Astrocyte of the cerebellum (primary cell): ENCODE measurements at regions not wholly inside any gene's neighbourhood (a gene's known extent, or its start where the extent isn't known, plus 50 kb on each side); places are given as distances from the start of the nearest gene placed in this dataset.

ENCODE experiments used
- DNase-seq: peaks from one replicate; pipeline ENCODE4 v3.0.0-alpha.2; 2011; ENCODE audit warnings: low read depth
- H3K4me3 ChIP-seq: 2 replicates; pipeline ENCODE4 v1.5.1; 2011; ENCODE audit warnings: mild to moderate bottlenecking, low read depth, low read length, moderate library complexity
- CTCF ChIP-seq: IDR thresholded peaks from 2 replicates; pipeline ENCODE4 v1.5.1; 2012; ENCODE audit warnings: low read length, low read depth, moderate library complexity, mild to moderate bottlenecking; ENCODE audit errors: missing control alignments
- in situ Hi-C: cut with HindIII; loops from 2 replicates; pipeline ENCODE4 v1.10.0; 2017; ENCODE audit warnings: low sequenced_read_pairs

DNA sequence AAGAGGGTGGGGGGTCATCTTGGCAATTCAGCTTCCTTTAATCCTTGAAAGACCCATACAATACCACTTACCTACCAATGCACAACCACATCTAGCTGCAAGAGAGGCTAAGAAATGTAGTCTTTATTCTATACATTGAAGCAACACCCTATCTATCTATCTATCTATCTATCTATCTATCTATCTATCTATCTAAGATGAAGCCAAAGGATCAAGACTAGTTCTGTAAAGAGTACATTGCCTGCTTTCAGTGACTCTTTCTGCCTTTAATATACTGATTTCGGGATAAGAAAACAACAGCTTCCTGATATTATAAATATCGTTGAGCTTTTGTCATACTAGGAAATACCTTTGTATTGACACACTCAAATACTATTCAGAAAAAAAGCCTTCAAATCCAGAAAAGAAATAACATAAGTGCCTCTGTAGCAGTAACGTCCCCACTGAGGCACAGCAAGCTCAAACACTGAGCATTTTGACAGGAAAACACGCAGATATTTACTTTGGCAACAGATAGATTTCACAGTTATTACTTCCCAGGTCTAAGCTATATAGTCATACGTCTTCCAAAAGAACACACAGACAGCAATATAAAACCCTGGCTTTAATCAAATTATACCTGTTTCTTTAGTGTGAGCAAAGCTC lies 139.4 kb upstream of the SERTAD2 start:
- DNase-seq, result no peak
- TF ChIP-seq CTCF, result no peak
- in situ Hi-C loops, result no loop called here
- H3K4me3 ChIP-seq, result no peak overlapping the region

- DNase-seq, result no peak
- no peak for TF ChIP-seq CTCF
- H3K4me3 ChIP-seq, result no peak overlapping the region
- in situ Hi-C loops, result no loop called here
Measured at GRCh38 chr2:64793701-64794100, 140.0 kb upstream of the SERTAD2 start.

- no peak overlapping the region for H3K4me3 ChIP-seq
- DNase-seq, result no peak
- in situ Hi-C loops, result no loop called here
- no peak for TF ChIP-seq CTCF
Measured at GRCh38 chr2:64794426-64794995, 140.8 kb upstream of the SERTAD2 start.

- H3K4me3 ChIP-seq, result no peak overlapping the region
- DNase-seq, result no peak
- in situ Hi-C loops, result loop anchor here (5.0 kb wide), 1 partner anchor 33 kb away; no protein-coding TSS in a partner anchor
- no peak for TF ChIP-seq CTCF
Measured at GRCh38 chr2:64795024-64795592, 141.4 kb upstream of the SERTAD2 start.

DNA sequence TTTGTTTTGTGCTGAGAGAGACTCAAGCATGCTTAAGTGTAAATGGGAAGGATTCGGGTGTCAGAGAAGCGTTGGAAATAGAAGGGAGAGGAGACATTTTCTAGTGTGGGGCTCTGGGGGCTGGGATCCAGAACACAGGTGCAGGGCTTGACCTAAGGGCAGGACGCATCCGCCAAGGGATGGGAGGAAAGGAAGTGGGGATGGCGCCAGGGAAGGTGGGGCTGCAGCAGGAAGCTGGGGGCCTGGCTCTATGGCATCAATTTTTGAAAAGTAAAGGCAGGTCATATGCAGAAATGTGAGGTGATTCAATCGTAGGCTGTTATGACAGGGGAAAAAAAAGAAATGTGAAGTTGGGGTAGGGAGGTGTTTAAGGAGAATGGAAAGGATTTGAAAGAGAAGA lies 143.2 kb upstream of the SERTAD2 start:
- DNase-seq, result no peak
- in situ Hi-C loops, result loop anchor here (5.0 kb wide), 1 partner anchor 35 kb away; no protein-coding TSS in a partner anchor
- TF ChIP-seq CTCF, result no peak
- no peak overlapping the region for H3K4me3 ChIP-seq

- TF ChIP-seq CTCF, result no peak
- DNase-seq, result peak; percentile 88
- in situ Hi-C loops, result loop anchor here (5.0 kb wide), 1 partner anchor 36 kb away; no protein-coding TSS in a partner anchor
- no peak overlapping the region for H3K4me3 ChIP-seq
Measured at GRCh38 chr2:64797881-64798575, 144.3 kb upstream of the SERTAD2 start.
